KMS-11 (cell line): ENCODE measurements at regions not wholly inside any gene's neighbourhood (a gene's known extent, or its start where the extent isn't known, plus 50 kb on each side); places are given as distances from the start of the nearest gene placed in this dataset.

Experiments
- H2AFZ ChIP-seq: fragments of 200-600 bp; sonication (generic); 2 replicates; pipeline ENCODE4 v1.6.1; 2016; ENCODE audit warnings: antibody characterized with exemption, mixed run types, low read depth
- H3K27ac ChIP-seq: fragments of 200-600 bp; sonication (generic); 2 replicates; pipeline ENCODE4 v1.6.1; 2016; ENCODE audit warnings: mild to moderate bottlenecking, mixed run types
- H3K27me3 ChIP-seq: fragments of 200-600 bp; sonication (generic); 2 replicates; pipeline ENCODE4 v1.6.1; 2017; ENCODE audit warnings: mild to moderate bottlenecking, low read depth, mixed run types, moderate library complexity; ENCODE audit not compliant: insufficient read depth
- H3K36me3 ChIP-seq: fragments of 200-600 bp; sonication (generic); 2 replicates; pipeline ENCODE4 v1.6.1; 2017; ENCODE audit warnings: mild to moderate bottlenecking, mixed run types; ENCODE audit not compliant: insufficient read depth
- H3K4me1 ChIP-seq: fragments of 200-600 bp; sonication (generic); 2 replicates; pipeline ENCODE4 v1.6.1; 2016; ENCODE audit warnings: mild to moderate bottlenecking, low read depth, mixed run types; ENCODE audit not compliant: poor library complexity, severe bottlenecking
- H3K4me2 ChIP-seq: fragments of 200-600 bp; sonication (generic); 2 replicates; pipeline ENCODE4 v1.7.0; 2016; ENCODE audit warnings: mild to moderate bottlenecking, mixed run types
- H3K4me3 ChIP-seq: fragments of 200-600 bp; sonication (generic); IDR thresholded peaks from 2 replicates; pipeline ENCODE4 v1.6.1; 2017; ENCODE audit warnings: low read depth, low read length, mixed read lengths; ENCODE audit not compliant: insufficient read depth
- H3K79me2 ChIP-seq: fragments of 200-600 bp; sonication (generic); 2 replicates; pipeline ENCODE4 v1.6.1; 2016; ENCODE audit warnings: low read depth, mixed run types; ENCODE audit not compliant: insufficient read depth
- H3K9ac ChIP-seq: fragments of 200-600 bp; sonication (generic); 2 replicates; pipeline ENCODE4 v1.6.1; 2016; ENCODE audit warnings: mild to moderate bottlenecking, mixed run types
- H4K20me1 ChIP-seq: fragments of 200-600 bp; sonication (generic); 2 replicates; pipeline ENCODE4 v1.6.1; 2016; ENCODE audit warnings: mild to moderate bottlenecking, mixed run types; ENCODE audit not compliant: insufficient read depth
- CTCF ChIP-seq: fragments of 200-600 bp; sonication (generic); conservative IDR thresholded peaks from 2 replicates; pipeline ENCODE4 v1.6.1; 2017; ENCODE audit warnings: low read depth, mild to moderate bottlenecking, antibody characterized with exemption, low read length, moderate library complexity, mixed read lengths

- Histone ChIP-seq H3K4me2 (no peak overlapping the region), H3K9ac (no peak overlapping the region), H3K27ac (no peak overlapping the region), H3K4me1 (peaks cover 8% of the 10 kb centered on the region), H2AFZ (no peak overlapping the region), H3K79me2 (no peaks in the 10 kb centered on the region), H3K4me3 (no peak overlapping the region), H3K36me3 (no peaks in the 10 kb centered on the region), H4K20me1 (no peaks in the 10 kb centered on the region), H3K27me3 (no peaks in the 10 kb centered on the region)
- TF ChIP-seq CTCF: no peak
These were observed 130.5 kb upstream of the CDK13 start for GRCh38 chr7:39819514-39819913.

- no peak for TF ChIP-seq CTCF
- peaks cover 5% of the 10 kb centered on the region for H3K4me1 ChIP-seq
- no peak overlapping the region for H3K4me3 ChIP-seq
- H2AFZ ChIP-seq: no peak overlapping the region
- no peaks in the 10 kb centered on the region for H4K20me1 ChIP-seq
- no peak overlapping the region for H3K9ac ChIP-seq
- H3K4me2 ChIP-seq: no peak overlapping the region
- no peaks in the 10 kb centered on the region for H3K36me3 ChIP-seq
- H3K27me3 ChIP-seq: no peaks in the 10 kb centered on the region
- H3K79me2 ChIP-seq: no peaks in the 10 kb centered on the region
- no peak overlapping the region for H3K27ac ChIP-seq
These were observed 125.4 kb upstream of the CDK13 start for GRCh38 chr7:39824456-39825200.

- Histone ChIP-seq H3K4me2 (no peak overlapping the region), H3K79me2 (no peaks in the 10 kb centered on the region), H3K27ac (no peak overlapping the region), H3K4me3 (no peak overlapping the region), H4K20me1 (no peaks in the 10 kb centered on the region), H3K4me1 (peaks cover 5% of the 10 kb centered on the region), H3K9ac (no peak overlapping the region), H3K27me3 (no peaks in the 10 kb centered on the region), H3K36me3 (no peaks in the 10 kb centered on the region), H2AFZ (no peak overlapping the region)
- TF ChIP-seq CTCF: no peak
These were observed 124.6 kb upstream of the CDK13 start for GRCh38 chr7:39825401-39825980.

- H3K27ac ChIP-seq: no peak overlapping the region
- TF ChIP-seq CTCF: no peak
- no peak overlapping the region for H3K4me2 ChIP-seq
- H3K79me2 ChIP-seq: no peaks in the 10 kb centered on the region
- no peaks in the 10 kb centered on the region for H4K20me1 ChIP-seq
- H3K9ac ChIP-seq: no peak overlapping the region
- peaks cover 5% of the 10 kb centered on the region for H3K4me1 ChIP-seq
- no peak overlapping the region for H2AFZ ChIP-seq
- no peaks in the 10 kb centered on the region for H3K27me3 ChIP-seq
- H3K36me3 ChIP-seq: no peaks in the 10 kb centered on the region
- no peak overlapping the region for H3K4me3 ChIP-seq
These were observed 123.9 kb upstream of the CDK13 start for GRCh38 chr7:39826166-39826565.
